ENCODE measurements at regions not wholly inside any gene's neighbourhood (a gene's known extent, or its start where the extent isn't known, plus 50 kb on each side); places are given as distances from the start of the nearest gene placed in this dataset.

GRCh38 chr4:64533159-64533558 is 123.9 kb upstream of the TECRL start:
- TF ChIP-seq CTCF (IDR thresholded peaks at IDR 0.05; ENCODE audit: borderline replicate concordance, extremely low read depth, insufficient read depth), result no peak
- Histone ChIP-seq H3K9ac (ENCODE audit: low read length in 3 of 3) (no peak overlapping the region), H3K4me3 (ENCODE audit: low read length in 3 of 3) (no peak overlapping the region), H3K9me3 (ENCODE audit: control insufficient read depth in 2 of 3, insufficient read depth in 1 of 3, low read length in 3 of 3) (no peaks in the 10 kb centered on the region), H3K27ac (ENCODE audit: low read depth in 2 of 2, low read length in 2 of 2) (no peak overlapping the region), H3K36me3 (ENCODE audit: control insufficient read depth in 2 of 3, insufficient read depth in 3 of 3, low read length in 3 of 3) (no peaks in the 10 kb centered on the region), H3K4me1 (ENCODE audit: control insufficient read depth in 2 of 3, insufficient read depth in 2 of 3, low read depth in 1 of 3, low read length in 3 of 3) (no peaks in the 10 kb centered on the region), H3K27me3 (ENCODE audit: control insufficient read depth, insufficient read depth, low read length) (no peaks in the 10 kb centered on the region)
- FAIRE-seq, result no peak
- DNase-seq, result no peak
- intact Hi-C loops (cut with DNase I), result no loop called here

- no peak for FAIRE-seq
- Histone ChIP-seq H3K36me3 (ENCODE audit: control insufficient read depth in 2 of 3, insufficient read depth in 3 of 3, low read length in 3 of 3) (no peaks in the 10 kb centered on the region), H3K9ac (ENCODE audit: low read length in 3 of 3) (no peak overlapping the region), H3K27me3 (ENCODE audit: control insufficient read depth, insufficient read depth, low read length) (no peaks in the 10 kb centered on the region), H3K4me1 (ENCODE audit: control insufficient read depth in 2 of 3, insufficient read depth in 2 of 3, low read depth in 1 of 3, low read length in 3 of 3) (no peaks in the 10 kb centered on the region), H3K4me3 (ENCODE audit: low read length in 3 of 3) (no peak overlapping the region), H3K27ac (ENCODE audit: low read depth in 2 of 2, low read length in 2 of 2) (no peak overlapping the region), H3K9me3 (ENCODE audit: control insufficient read depth in 2 of 3, insufficient read depth in 1 of 3, low read length in 3 of 3) (no peaks in the 10 kb centered on the region)
- peak in 2 of 5 donors; percentile 69 to 71 for DNase-seq
- intact Hi-C loops (cut with DNase I), result no loop called here
- TF ChIP-seq CTCF (IDR thresholded peaks at IDR 0.05; ENCODE audit: borderline replicate concordance, extremely low read depth, insufficient read depth), result no peak
Observed at GRCh38 chr4:64520421-64520820, 111.2 kb upstream of the TECRL start.

- no peaks in the 10 kb centered on the region for H3K36me3 ChIP-seq (ENCODE audit: control insufficient read depth in 2 of 3, insufficient read depth in 3 of 3, low read length in 3 of 3)
- intact Hi-C loops (cut with DNase I), result no loop called here
- FAIRE-seq, result no peak
Observed at GRCh38 chr4:64518600-64518999, 109.3 kb upstream of the TECRL start.

More at GRCh38 chr4:64518600-64518999, 109.3 kb upstream of the TECRL start:
- H3K9me3 ChIP-seq (ENCODE audit: control insufficient read depth in 2 of 3, insufficient read depth in 1 of 3, low read length in 3 of 3), result no peaks in the 10 kb centered on the region
- no peaks in the 10 kb centered on the region for H3K4me1 ChIP-seq (ENCODE audit: control insufficient read depth in 2 of 3, insufficient read depth in 2 of 3, low read depth in 1 of 3, low read length in 3 of 3)
- no peak for TF ChIP-seq CTCF (IDR thresholded peaks at IDR 0.05; ENCODE audit: borderline replicate concordance, extremely low read depth, insufficient read depth)
- H3K4me3 ChIP-seq (ENCODE audit: low read length in 3 of 3), result no peak overlapping the region
- H3K9ac ChIP-seq (ENCODE audit: low read length in 3 of 3), result no peak overlapping the region
- no peak for DNase-seq
- no peaks in the 10 kb centered on the region for H3K27me3 ChIP-seq (ENCODE audit: control insufficient read depth, insufficient read depth, low read length)
- no peak overlapping the region for H3K27ac ChIP-seq (ENCODE audit: low read depth in 2 of 2, low read length in 2 of 2)

Measured in kidney (tissue), 13 donors.